ENCODE measurements at regions not wholly inside any gene's neighbourhood (a gene's known extent, or its start where the extent isn't known, plus 50 kb on each side); places are given as distances from the start of the nearest gene placed in this dataset.

DNA sequence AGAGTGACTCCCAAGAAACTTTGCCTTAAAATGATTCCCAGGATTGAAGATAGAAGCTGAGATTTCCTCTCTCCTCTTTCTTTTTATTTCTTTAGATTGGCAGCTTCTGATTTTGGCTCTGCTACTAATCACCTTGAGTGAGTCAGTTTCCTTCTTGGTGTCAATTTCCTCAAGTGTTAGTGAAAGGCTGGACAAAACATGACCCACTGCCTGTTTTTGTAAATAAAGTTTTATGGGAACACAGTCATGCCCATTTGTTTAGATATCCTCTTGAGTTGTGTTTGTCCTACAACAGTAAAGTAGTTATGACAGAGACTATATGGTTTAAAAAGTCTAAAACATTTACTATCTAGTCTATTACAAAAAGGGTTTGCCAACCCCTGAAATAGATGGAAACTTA, 227.2 kb upstream of the TBX3 start (continued):
- TF ChIP-seq, protein P1, sequence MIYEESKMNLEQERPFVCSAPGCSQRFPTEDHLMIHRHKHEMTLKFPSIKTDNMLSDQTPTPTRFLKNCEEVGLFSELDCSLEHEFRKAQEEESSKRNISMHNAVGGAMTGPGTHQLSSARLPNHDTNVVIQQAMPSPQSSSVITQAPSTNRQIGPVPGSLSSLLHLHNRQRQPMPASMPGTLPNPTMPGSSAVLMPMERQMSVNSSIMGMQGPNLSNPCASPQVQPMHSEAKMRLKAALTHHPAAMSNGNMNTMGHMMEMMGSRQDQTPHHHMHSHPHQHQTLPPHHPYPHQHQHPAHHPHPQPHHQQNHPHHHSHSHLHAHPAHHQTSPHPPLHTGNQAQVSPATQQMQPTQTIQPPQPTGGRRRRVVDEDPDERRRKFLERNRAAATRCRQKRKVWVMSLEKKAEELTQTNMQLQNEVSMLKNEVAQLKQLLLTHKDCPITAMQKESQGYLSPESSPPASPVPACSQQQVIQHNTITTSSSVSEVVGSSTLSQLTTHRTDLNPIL (CRISPR knock-in tag; IDR thresholded peaks at IDR 0.05; ENCODE audit: low read depth): no peak
- no peak for TF ChIP-seq GLIS3 (CRISPR knock-in tag; IDR thresholded peaks at IDR 0.05)

DNA sequence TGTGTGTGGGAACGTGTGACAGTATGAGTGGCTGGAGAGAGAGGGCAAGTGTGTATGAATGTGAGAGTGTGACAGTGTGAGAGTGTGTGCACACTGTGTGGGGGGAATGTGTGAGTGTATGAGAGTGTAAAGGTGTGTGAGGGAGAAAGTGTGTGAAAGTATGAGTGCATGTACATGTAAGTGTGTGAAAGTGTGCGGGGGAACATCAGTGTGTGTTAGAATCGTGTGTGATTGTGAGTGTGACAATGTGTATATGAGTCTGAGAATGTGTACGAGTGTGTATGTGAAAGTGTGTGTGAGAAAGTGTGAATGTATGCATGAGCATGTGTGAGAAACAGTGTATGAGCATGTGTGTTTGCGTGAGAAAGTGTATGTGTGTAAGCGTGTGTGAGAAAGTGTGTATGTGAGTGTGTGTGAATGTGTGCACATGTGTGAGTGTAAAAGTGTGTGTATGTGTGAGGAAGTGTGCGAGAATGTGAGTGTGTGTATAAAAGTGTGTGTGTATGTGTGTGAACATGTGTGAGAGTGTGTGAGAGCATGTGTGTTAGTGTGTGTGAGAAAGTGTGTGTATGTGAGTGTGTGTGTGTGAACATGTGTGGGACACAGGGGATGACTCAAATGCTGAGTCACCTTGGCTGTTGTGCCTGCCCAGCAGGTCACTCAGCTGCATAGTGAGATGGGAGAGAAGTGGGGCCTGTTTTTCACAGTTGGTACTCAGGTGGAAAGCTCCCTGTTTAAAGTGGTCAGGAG, 220.5 kb upstream of the TBX3 start:
- ATAC-seq: no peak; the same call in 2 of the 3 replicates
- TF ChIP-seq TCF4 (CRISPR knock-in tag; IDR thresholded peaks at IDR 0.05; ENCODE audit: borderline replicate concordance) (no peak), ISL1 (CRISPR knock-in tag; IDR thresholded peaks at IDR 0.05) (no peak), PPARA (CRISPR knock-in tag; IDR thresholded peaks at IDR 0.05; ENCODE audit: borderline replicate concordance) (no peak), ZFP30 (CRISPR knock-in tag; IDR thresholded peaks at IDR 0.05) (no peak), GLIS3 (CRISPR knock-in tag; IDR thresholded peaks at IDR 0.05) (no peak), ZNF70 (CRISPR knock-in tag; IDR thresholded peaks at IDR 0.05) (no peak), ZFP3 (CRISPR knock-in tag; IDR thresholded peaks at IDR 0.05) (no peak), ZC3H10 (CRISPR knock-in tag; IDR thresholded peaks at IDR 0.05) (no peak), TOX (CRISPR knock-in tag; IDR thresholded peaks at IDR 0.05; ENCODE audit: borderline replicate concordance) (no peak), CSDC2 (CRISPR knock-in tag; IDR thresholded peaks at IDR 0.05) (no peak), ESRRG (CRISPR knock-in tag; IDR thresholded peaks at IDR 0.05) (no peak), BACH2 (CRISPR knock-in tag; IDR thresholded peaks at IDR 0.05; ENCODE audit: borderline replicate concordance) (no peak), ZNF8 (CRISPR knock-in tag; IDR thresholded peaks at IDR 0.05) (no peak), ZNF565 (CRISPR knock-in tag; conservative IDR thresholded peaks at IDR 0.05; ENCODE audit: low read depth) (no peak), OSR1 (CRISPR knock-in tag; IDR thresholded peaks at IDR 0.05) (no peak), RARB (CRISPR knock-in tag; IDR thresholded peaks at IDR 0.05) (no peak)
- TF ChIP-seq, protein P2, sequence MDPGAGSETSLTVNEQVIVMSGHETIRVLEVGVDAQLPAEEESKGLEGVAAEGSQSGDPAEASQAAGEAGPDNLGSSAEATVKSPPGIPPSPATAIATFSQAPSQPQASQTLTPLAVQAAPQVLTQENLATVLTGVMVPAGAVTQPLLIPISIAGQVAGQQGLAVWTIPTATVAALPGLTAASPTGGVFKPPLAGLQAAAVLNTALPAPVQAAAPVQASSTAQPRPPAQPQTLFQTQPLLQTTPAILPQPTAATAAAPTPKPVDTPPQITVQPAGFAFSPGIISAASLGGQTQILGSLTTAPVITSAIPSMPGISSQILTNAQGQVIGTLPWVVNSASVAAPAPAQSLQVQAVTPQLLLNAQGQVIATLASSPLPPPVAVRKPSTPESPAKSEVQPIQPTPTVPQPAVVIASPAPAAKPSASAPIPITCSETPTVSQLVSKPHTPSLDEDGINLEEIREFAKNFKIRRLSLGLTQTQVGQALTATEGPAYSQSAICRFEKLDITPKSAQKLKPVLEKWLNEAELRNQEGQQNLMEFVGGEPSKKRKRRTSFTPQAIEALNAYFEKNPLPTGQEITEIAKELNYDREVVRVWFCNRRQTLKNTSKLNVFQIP (CRISPR knock-in tag; IDR thresholded peaks at IDR 0.05; ENCODE audit: borderline replicate concordance, low read depth): no peak
- TF ChIP-seq, protein P1 (CRISPR knock-in tag; IDR thresholded peaks at IDR 0.05; ENCODE audit: low read depth): no peak
- TF ChIP-seq, protein P3, sequence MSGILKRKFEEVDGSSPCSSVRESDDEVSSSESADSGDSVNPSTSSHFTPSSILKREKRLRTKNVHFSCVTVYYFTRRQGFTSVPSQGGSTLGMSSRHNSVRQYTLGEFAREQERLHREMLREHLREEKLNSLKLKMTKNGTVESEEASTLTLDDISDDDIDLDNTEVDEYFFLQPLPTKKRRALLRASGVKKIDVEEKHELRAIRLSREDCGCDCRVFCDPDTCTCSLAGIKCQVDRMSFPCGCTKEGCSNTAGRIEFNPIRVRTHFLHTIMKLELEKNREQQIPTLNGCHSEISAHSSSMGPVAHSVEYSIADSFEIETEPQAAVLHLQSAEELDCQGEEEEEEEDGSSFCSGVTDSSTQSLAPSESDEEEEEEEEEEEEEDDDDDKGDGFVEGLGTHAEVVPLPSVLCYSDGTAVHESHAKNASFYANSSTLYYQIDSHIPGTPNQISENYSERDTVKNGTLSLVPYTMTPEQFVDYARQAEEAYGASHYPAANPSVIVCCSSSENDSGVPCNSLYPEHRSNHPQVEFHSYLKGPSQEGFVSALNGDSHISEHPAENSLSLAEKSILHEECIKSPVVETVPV (CRISPR knock-in tag; IDR thresholded peaks at IDR 0.05): no peak
- TF ChIP-seq, protein P4, sequence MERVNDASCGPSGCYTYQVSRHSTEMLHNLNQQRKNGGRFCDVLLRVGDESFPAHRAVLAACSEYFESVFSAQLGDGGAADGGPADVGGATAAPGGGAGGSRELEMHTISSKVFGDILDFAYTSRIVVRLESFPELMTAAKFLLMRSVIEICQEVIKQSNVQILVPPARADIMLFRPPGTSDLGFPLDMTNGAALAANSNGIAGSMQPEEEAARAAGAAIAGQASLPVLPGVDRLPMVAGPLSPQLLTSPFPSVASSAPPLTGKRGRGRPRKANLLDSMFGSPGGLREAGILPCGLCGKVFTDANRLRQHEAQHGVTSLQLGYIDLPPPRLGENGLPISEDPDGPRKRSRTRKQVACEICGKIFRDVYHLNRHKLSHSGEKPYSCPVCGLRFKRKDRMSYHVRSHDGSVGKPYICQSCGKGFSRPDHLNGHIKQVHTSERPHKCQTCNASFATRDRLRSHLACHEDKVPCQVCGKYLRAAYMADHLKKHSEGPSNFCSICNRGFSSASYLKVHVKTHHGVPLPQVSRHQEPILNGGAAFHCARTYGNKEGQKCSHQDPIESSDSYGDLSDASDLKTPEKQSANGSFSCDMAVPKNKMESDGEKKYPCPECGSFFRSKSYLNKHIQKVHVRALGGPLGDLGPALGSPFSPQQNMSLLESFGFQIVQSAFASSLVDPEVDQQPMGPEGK (CRISPR knock-in tag; IDR thresholded peaks at IDR 0.05; ENCODE audit: borderline replicate concordance): no peak

DNA sequence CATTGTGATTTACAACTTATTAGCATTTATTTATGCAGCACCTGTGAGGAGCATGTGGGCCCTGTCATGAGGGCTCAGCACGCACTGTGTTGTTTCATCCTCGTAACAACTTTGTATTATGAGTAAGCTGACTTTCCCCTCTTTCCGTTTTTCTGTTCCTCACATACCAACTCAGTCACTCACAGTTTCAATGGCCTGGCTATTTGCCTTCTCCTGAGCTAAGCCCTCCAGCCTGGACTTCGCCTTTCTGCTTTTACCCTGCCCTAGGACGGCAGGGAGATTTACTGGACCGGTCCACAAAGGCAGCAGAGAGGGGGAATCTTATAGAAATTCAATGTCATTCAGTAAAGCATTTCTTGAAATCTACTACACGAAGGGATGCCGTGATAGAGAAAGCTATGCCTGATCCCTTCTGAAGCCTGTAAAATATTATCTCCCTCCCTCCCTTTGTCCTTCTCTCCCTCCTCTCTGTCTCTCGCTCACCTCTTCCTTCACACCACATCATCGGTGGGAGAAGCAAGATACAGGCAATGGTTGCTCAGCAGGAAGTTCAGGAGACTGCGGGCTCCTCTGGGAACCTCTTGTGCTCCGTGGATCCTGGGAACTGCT, 219.2 kb upstream of the TBX3 start:
- peak; percentile 53; the same call in 2 of the 3 replicates for ATAC-seq
- TF ChIP-seq SNAI2 (CRISPR knock-in tag; IDR thresholded peaks at IDR 0.05): no peak

DNA sequence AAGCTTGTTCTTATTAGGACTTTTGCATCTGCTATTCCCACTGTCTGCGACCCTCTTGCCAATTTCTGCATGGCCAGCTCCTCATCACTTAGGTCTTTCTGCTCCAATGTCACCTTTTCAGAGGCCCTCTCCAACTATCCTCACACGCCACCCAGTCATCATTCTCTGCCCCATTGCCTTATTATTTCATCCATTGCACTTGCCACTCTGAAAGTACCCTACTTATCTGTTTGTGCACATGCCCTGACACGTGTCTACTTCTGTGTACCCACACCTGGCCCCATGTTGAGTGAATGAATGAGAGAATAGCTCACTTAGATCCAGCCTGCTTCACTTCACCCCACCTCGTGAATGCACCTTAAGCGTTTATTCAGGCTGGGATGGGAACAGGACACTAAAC, 218.7 kb upstream of the TBX3 start:
- TF ChIP-seq ISL1 (CRISPR knock-in tag; IDR thresholded peaks at IDR 0.05): no peak
- TF ChIP-seq ZFP30 (CRISPR knock-in tag; IDR thresholded peaks at IDR 0.05): no peak
- no peak for ATAC-seq
